ENCODE measurements at regions not wholly inside any gene's neighbourhood (a gene's known extent, or its start where the extent isn't known, plus 50 kb on each side); places are given as distances from the start of the nearest gene placed in this dataset.

DNA sequence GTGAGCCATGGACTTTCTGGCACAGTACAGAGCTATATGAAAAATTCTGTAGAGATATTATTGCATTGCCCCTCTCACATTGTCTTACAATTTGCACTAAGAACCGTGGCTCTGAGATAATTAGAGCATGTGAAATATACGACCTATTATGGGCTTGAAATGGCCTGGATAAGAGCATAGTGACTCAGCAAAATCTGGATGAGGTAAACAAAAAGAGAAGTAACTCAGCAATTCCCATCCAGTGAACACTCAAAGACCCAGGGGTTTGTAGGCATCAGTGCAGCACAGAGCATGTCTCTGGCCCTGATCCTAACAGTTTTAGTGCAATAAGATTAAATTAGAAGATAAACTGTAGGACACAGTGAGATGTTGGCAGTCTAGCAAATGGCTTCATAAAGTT is 317.2 kb upstream of the MYOCD start:
- no peak for TF ChIP-seq POLR2A (IDR thresholded peaks at IDR 0.05)
- TF ChIP-seq, protein P1, sequence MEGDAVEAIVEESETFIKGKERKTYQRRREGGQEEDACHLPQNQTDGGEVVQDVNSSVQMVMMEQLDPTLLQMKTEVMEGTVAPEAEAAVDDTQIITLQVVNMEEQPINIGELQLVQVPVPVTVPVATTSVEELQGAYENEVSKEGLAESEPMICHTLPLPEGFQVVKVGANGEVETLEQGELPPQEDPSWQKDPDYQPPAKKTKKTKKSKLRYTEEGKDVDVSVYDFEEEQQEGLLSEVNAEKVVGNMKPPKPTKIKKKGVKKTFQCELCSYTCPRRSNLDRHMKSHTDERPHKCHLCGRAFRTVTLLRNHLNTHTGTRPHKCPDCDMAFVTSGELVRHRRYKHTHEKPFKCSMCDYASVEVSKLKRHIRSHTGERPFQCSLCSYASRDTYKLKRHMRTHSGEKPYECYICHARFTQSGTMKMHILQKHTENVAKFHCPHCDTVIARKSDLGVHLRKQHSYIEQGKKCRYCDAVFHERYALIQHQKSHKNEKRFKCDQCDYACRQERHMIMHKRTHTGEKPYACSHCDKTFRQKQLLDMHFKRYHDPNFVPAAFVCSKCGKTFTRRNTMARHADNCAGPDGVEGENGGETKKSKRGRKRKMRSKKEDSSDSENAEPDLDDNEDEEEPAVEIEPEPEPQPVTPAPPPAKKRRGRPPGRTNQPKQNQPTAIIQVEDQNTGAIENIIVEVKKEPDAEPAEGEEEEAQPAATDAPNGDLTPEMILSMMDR (IDR thresholded peaks at IDR 0.05) = no peak
- TF ChIP-seq POLR2AphosphoS5 (IDR thresholded peaks at IDR 0.05) = no peak

All from prostate gland (tissue), 2 donors.